ENCODE measurements at regions not wholly inside any gene's neighbourhood (a gene's known extent, or its start where the extent isn't known, plus 50 kb on each side); places are given as distances from the start of the nearest gene placed in this dataset.

GRCh38 chr2:76564734-76565133 is 854.0 kb upstream of the GCFC2 start:
- Histone ChIP-seq H4K20me1 (ENCODE audit: insufficient read depth, low read length) (no peaks in the 10 kb centered on the region), H3F3A (ENCODE audit: insufficient read depth, low read length) (no peaks in the 10 kb centered on the region), H2AFZ (ENCODE audit: low read length) (no peak overlapping the region), H3K4me1 (ENCODE audit: low read length) (no peaks in the 10 kb centered on the region), H3K9ac (ENCODE audit: low read length) (no peak overlapping the region), H3K9me2 (replicated peaks; ENCODE audit: insufficient read depth, low read length) (no peaks in the 10 kb centered on the region), H3K4me2 (ENCODE audit: low read depth, low read length) (no peak overlapping the region), H3K27me3 (replicated peaks; ENCODE audit: insufficient read depth, low read length) (no peaks in the 10 kb centered on the region), H3K36me3 (replicated peaks; ENCODE audit: insufficient read depth, low read length) (no peaks in the 10 kb centered on the region), H3K27ac (ENCODE audit: low read length) (no peak overlapping the region), H3K79me2 (ENCODE audit: low read length) (no peaks in the 10 kb centered on the region), H3K9me3 (replicated peaks; ENCODE audit: insufficient read depth, low read length) (no peaks in the 10 kb centered on the region), H3K4me3 (ENCODE audit: low read length) (no peak overlapping the region)
- no peak for TF ChIP-seq EZH2 (optimal IDR thresholded peaks at IDR 0.05; ENCODE audit: low read depth, low read length)
- TF ChIP-seq CTCF (IDR thresholded peaks at IDR 0.05; ENCODE audit: low read length) = no peak
- TF ChIP-seq EZH2phosphoT487 (IDR thresholded peaks at IDR 0.05; ENCODE audit: low read length) = no peak
- DNase-seq = no peak

GRCh38 chr2:76563730-76564129 is 853.0 kb upstream of the GCFC2 start:
- H3K27me3 ChIP-seq (replicated peaks; ENCODE audit: insufficient read depth, low read length) = no peaks in the 10 kb centered on the region
- H3F3A ChIP-seq (ENCODE audit: insufficient read depth, low read length) = no peaks in the 10 kb centered on the region
- no peak overlapping the region for H3K4me3 ChIP-seq (ENCODE audit: low read length)
- no peaks in the 10 kb centered on the region for H3K9me2 ChIP-seq (replicated peaks; ENCODE audit: insufficient read depth, low read length)
- no peaks in the 10 kb centered on the region for H3K79me2 ChIP-seq (ENCODE audit: low read length)
- no peak overlapping the region for H3K27ac ChIP-seq (ENCODE audit: low read length)
- no peaks in the 10 kb centered on the region for H3K9me3 ChIP-seq (replicated peaks; ENCODE audit: insufficient read depth, low read length)
- no peak for DNase-seq
- no peaks in the 10 kb centered on the region for H3K4me1 ChIP-seq (ENCODE audit: low read length)
- TF ChIP-seq EZH2 (optimal IDR thresholded peaks at IDR 0.05; ENCODE audit: low read depth, low read length) (no peak), EZH2phosphoT487 (IDR thresholded peaks at IDR 0.05; ENCODE audit: low read length) (no peak), CTCF (IDR thresholded peaks at IDR 0.05; ENCODE audit: low read length) (no peak)
- H4K20me1 ChIP-seq (ENCODE audit: insufficient read depth, low read length) = no peaks in the 10 kb centered on the region
- no peak overlapping the region for H3K9ac ChIP-seq (ENCODE audit: low read length)
- no peak overlapping the region for H3K4me2 ChIP-seq (ENCODE audit: low read depth, low read length)
- H3K36me3 ChIP-seq (replicated peaks; ENCODE audit: insufficient read depth, low read length) = no peaks in the 10 kb centered on the region
- H2AFZ ChIP-seq (ENCODE audit: low read length) = no peak overlapping the region

GRCh38 chr2:76558157-76558556 is 847.4 kb upstream of the GCFC2 start:
- no peaks in the 10 kb centered on the region for H3F3A ChIP-seq (ENCODE audit: insufficient read depth, low read length)
- no peaks in the 10 kb centered on the region for H3K36me3 ChIP-seq (replicated peaks; ENCODE audit: insufficient read depth, low read length)
- no peak for TF ChIP-seq EZH2phosphoT487 (IDR thresholded peaks at IDR 0.05; ENCODE audit: low read length)
- no peaks in the 10 kb centered on the region for H3K4me1 ChIP-seq (ENCODE audit: low read length)
- H3K9me2 ChIP-seq (replicated peaks; ENCODE audit: insufficient read depth, low read length) = no peaks in the 10 kb centered on the region
- H2AFZ ChIP-seq (ENCODE audit: low read length) = no peak overlapping the region
- no peaks in the 10 kb centered on the region for H4K20me1 ChIP-seq (ENCODE audit: insufficient read depth, low read length)
- no peaks in the 10 kb centered on the region for H3K27me3 ChIP-seq (replicated peaks; ENCODE audit: insufficient read depth, low read length)
- no peak overlapping the region for H3K27ac ChIP-seq (ENCODE audit: low read length)
- no peak for DNase-seq
- H3K4me2 ChIP-seq (ENCODE audit: low read depth, low read length) = no peak overlapping the region
- no peaks in the 10 kb centered on the region for H3K79me2 ChIP-seq (ENCODE audit: low read length)
- H3K9ac ChIP-seq (ENCODE audit: low read length) = no peak overlapping the region
- no peak overlapping the region for H3K4me3 ChIP-seq (ENCODE audit: low read length)
- H3K9me3 ChIP-seq (replicated peaks; ENCODE audit: insufficient read depth, low read length) = no peaks in the 10 kb centered on the region

GRCh38 chr2:76556018-76556417 is 845.3 kb upstream of the GCFC2 start:
- Histone ChIP-seq H3K4me2 (ENCODE audit: low read depth, low read length) (no peak overlapping the region), H3K79me2 (ENCODE audit: low read length) (no peaks in the 10 kb centered on the region), H2AFZ (ENCODE audit: low read length) (no peak overlapping the region), H3K4me1 (ENCODE audit: low read length) (no peaks in the 10 kb centered on the region), H3K27me3 (replicated peaks; ENCODE audit: insufficient read depth, low read length) (no peaks in the 10 kb centered on the region), H3K27ac (ENCODE audit: low read length) (no peak overlapping the region), H3K36me3 (replicated peaks; ENCODE audit: insufficient read depth, low read length) (no peaks in the 10 kb centered on the region), H3K4me3 (ENCODE audit: low read length) (no peak overlapping the region), H3K9ac (ENCODE audit: low read length) (no peak overlapping the region), H3K9me2 (replicated peaks; ENCODE audit: insufficient read depth, low read length) (no peaks in the 10 kb centered on the region), H3F3A (ENCODE audit: insufficient read depth, low read length) (no peaks in the 10 kb centered on the region), H4K20me1 (ENCODE audit: insufficient read depth, low read length) (no peaks in the 10 kb centered on the region), H3K9me3 (replicated peaks; ENCODE audit: insufficient read depth, low read length) (no peaks in the 10 kb centered on the region)
- TF ChIP-seq EZH2phosphoT487 (IDR thresholded peaks at IDR 0.05; ENCODE audit: low read length) (no peak), EZH2 (optimal IDR thresholded peaks at IDR 0.05; ENCODE audit: low read depth, low read length) (no peak), CTCF (IDR thresholded peaks at IDR 0.05; ENCODE audit: low read length) (no peak)
- no peak for DNase-seq
